ENCODE measurements at regions not wholly inside any gene's neighbourhood (a gene's known extent, or its start where the extent isn't known, plus 50 kb on each side); places are given as distances from the start of the nearest gene placed in this dataset.

- no peak for TF ChIP-seq CTCF (IDR thresholded peaks at IDR 0.05; ENCODE audit: low read depth, low read length)
- TF ChIP-seq EZH2phosphoT487 (IDR thresholded peaks at IDR 0.05; ENCODE audit: low read depth), result no peak
These were observed 114.7 kb downstream of the BCL2L11 start for GRCh38 chr2:111235192-111236015.

All from OCI-LY3 (cell line).